Activated CD4-positive, alpha-beta memory T cell treated with anti-CD3 and anti-CD28 coated beads for 36 hours (primary cell): ENCODE measurements at regions not wholly inside any gene's neighbourhood (a gene's known extent, or its start where the extent isn't known, plus 50 kb on each side); places are given as distances from the start of the nearest gene placed in this dataset.

Experiments used
- CTCF ChIA-PET: fragments of 350-600 bp; sonication (Branson Sonifier 250); formaldehyde crosslinking; loops from one replicate; lab custom pipeline; 2021; ENCODE audit warnings: antibody characterized with exemption, inconsistent platforms; lab: Charles Lee
- POLR2A ChIA-PET: fragments of 350-600 bp; sonication (Branson Sonifier 250); formaldehyde crosslinking; loops from one replicate; lab custom pipeline; 2021; ENCODE audit warnings: antibody characterized with exemption; lab: Charles Lee
- DNase-seq: peaks from one replicate; pipeline ENCODE4 v3.0.0-alpha.2; 2020
- H3K27ac Mint-ChIP-seq: one replicate; pipeline ENCODE4 v1.8.0; 2021; ENCODE audit warnings: mixed read lengths
- H3K27me3 Mint-ChIP-seq: one replicate; pipeline ENCODE4 v1.8.0; 2021; ENCODE audit warnings: mixed read lengths
- H3K36me3 Mint-ChIP-seq: one replicate; pipeline ENCODE4 v1.8.0; 2021; ENCODE audit warnings: mixed read lengths
- H3K4me1 Mint-ChIP-seq: one replicate; pipeline ENCODE4 v1.8.0; 2021; ENCODE audit warnings: low read depth, mixed read lengths
- H3K4me3 Mint-ChIP-seq: one replicate; pipeline ENCODE4 v1.8.0; 2021; ENCODE audit warnings: mild to moderate bottlenecking, mixed read lengths
- H3K9me3 Mint-ChIP-seq: one replicate; pipeline ENCODE4 v1.8.0; 2021; ENCODE audit warnings: mixed read lengths
- intact Hi-C: fragments of 100-400 bp; cut with micrococcal nuclease; formaldehyde crosslinking; loops from one replicate; pipeline ENCODE4 v1.15.1; 2023

GRCh38 chr4:137129845-137130244 is 402.4 kb downstream of the PCDH18 start:
- ChIA-PET POLR2A (no interaction called here), CTCF (no interaction called here)
- DNase-seq: no peak
- no peaks in the 10 kb centered on the region for H3K9me3 Mint-ChIP-seq
- no peak overlapping the region for H3K27ac Mint-ChIP-seq
- H3K4me3 Mint-ChIP-seq: no peak overlapping the region
- H3K4me1 Mint-ChIP-seq: no peaks in the 10 kb centered on the region
- intact Hi-C loops: no loop called here
- no peaks in the 10 kb centered on the region for H3K27me3 Mint-ChIP-seq
- no peaks in the 10 kb centered on the region for H3K36me3 Mint-ChIP-seq

DNA sequence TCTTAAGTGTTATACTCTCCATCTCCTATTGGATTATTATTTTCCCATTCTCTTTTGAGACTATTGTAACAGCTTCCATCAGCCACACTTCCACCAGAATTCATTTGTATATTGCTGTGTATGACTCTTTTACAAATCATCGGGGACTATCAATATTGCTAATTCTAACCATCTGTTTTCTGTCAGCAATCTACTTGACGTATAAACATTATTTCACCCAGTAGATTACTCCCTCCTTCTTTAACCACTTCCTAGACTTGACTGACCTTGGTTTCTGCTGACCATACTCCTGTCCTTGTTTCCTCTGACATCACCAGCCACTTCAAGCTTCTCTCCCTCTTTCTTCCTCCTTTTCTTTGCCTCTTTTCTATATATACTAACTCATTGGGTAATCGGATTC is 402.9 kb downstream of the PCDH18 start:
- CTCF ChIA-PET: no interaction called here
- Mint-ChIP-seq H3K27ac (no peak overlapping the region), H3K4me1 (no peaks in the 10 kb centered on the region), H3K27me3 (no peaks in the 10 kb centered on the region), H3K36me3 (no peaks in the 10 kb centered on the region), H3K9me3 (no peaks in the 10 kb centered on the region), H3K4me3 (no peak overlapping the region)
- intact Hi-C loops: no loop called here
- no peak for DNase-seq
- POLR2A ChIA-PET: no interaction called here

DNA sequence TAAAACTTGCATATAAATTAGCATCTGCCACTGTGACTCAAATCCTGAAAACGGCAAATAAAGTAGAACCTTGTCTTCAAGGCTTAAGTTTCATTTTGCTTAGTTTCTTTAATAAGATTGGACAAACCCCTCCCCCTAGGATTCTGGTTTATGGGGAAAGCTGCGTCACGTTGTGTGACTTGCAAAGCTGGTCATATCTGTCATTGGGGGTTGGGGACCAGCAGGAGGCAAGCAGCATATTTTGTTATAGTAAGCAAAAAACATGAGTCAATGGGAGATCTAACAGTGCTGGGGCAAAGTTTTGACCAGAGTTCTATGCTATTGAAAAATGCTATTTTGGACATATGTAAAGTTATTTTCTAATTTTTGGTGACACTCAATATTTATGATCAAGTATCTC is 407.3 kb downstream of the PCDH18 start:
- POLR2A ChIA-PET: no interaction called here
- CTCF ChIA-PET: no interaction called here
- intact Hi-C loops: no loop called here

DNA sequence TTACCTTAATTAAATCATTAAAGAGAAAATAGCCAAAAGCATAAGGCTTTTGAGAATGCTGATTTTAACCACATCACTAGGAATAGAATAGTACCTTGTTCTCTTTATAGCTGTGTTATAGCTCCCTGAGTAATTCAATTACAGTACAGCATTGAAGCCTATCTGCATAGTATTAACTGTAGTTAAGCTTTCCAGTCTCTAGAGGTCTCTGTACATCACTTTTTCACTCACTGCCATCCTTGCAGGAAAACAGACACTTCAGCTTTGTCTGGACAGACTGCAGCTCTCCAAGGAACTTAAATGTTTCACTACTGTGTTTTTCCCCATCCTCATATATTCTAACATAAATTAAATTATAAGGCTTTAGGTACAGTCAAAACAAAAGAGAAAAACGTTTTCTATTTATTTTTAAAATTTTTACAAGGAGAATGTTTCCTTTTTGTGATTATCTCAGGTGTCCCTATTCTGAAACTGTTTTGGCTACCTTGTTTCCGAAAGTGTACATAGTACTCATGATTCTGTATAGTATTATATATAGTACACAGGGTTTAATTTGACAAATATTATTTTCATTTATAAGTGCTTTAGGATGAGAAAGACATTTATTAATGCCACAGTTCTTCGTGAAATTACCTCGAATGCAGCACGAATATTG is 407.9 kb downstream of the PCDH18 start:
- H3K27ac Mint-ChIP-seq: no peak overlapping the region
- CTCF ChIA-PET: no interaction called here
- no peaks in the 10 kb centered on the region for H3K27me3 Mint-ChIP-seq
- POLR2A ChIA-PET: no interaction called here
- H3K9me3 Mint-ChIP-seq: peaks cover 2% of the 10 kb centered on the region
- H3K36me3 Mint-ChIP-seq: no peaks in the 10 kb centered on the region
- H3K4me1 Mint-ChIP-seq: no peaks in the 10 kb centered on the region
- H3K4me3 Mint-ChIP-seq: no peak overlapping the region
- DNase-seq: no peak
- intact Hi-C loops: no loop called here

More for the DNA sequence above, 407.3 kb downstream of the PCDH18 start:
- Mint-ChIP-seq H3K27ac (no peak overlapping the region), H3K4me1 (no peaks in the 10 kb centered on the region), H3K4me3 (no peak overlapping the region), H3K36me3 (no peaks in the 10 kb centered on the region), H3K9me3 (no peaks in the 10 kb centered on the region), H3K27me3 (no peaks in the 10 kb centered on the region)
- no peak for DNase-seq

- no peaks in the 10 kb centered on the region for H3K4me1 Mint-ChIP-seq
- peaks cover 4% of the 10 kb centered on the region for H3K9me3 Mint-ChIP-seq
- POLR2A ChIA-PET: no interaction called here
- H3K36me3 Mint-ChIP-seq: no peaks in the 10 kb centered on the region
- CTCF ChIA-PET: no interaction called here
- H3K27me3 Mint-ChIP-seq: no peaks in the 10 kb centered on the region
- no peak for DNase-seq
- no peak overlapping the region for H3K4me3 Mint-ChIP-seq
- no peak overlapping the region for H3K27ac Mint-ChIP-seq
- intact Hi-C loops: no loop called here
Observed at GRCh38 chr4:137122876-137123275, 409.4 kb downstream of the PCDH18 start.

- peaks cover 14% of the 10 kb centered on the region for H3K9me3 Mint-ChIP-seq
- ChIA-PET POLR2A (no interaction called here), CTCF (no interaction called here)
- H3K4me1 Mint-ChIP-seq: no peaks in the 10 kb centered on the region
- no peaks in the 10 kb centered on the region for H3K27me3 Mint-ChIP-seq
- H3K36me3 Mint-ChIP-seq: no peaks in the 10 kb centered on the region
- no peak for DNase-seq
- H3K4me3 Mint-ChIP-seq: no peak overlapping the region
- intact Hi-C loops: no loop called here
- H3K27ac Mint-ChIP-seq: no peak overlapping the region
Observed at GRCh38 chr4:137116144-137116543, 416.1 kb downstream of the PCDH18 start.

DNA sequence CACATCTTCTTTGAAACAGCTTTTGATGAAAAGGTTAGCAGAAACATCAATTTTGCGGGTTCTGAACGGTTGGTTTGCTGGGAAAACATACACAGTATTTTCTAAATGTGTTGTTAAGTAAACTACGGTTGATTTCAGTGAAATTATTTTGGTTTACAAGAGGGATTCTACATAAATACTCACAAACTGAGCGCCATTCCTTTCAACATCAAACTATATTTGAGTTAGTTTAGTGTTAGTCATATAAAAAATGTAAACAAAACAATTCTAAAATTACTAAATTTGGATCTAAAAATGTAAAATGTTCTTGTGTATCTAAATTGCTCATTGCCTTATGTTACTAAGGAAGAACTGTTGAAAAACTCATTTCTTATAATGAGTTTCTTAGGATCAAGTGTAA is 425.6 kb downstream of the PCDH18 start:
- ChIA-PET CTCF (no interaction called here), POLR2A (no interaction called here)
- no peaks in the 10 kb centered on the region for H3K27me3 Mint-ChIP-seq
- no peaks in the 10 kb centered on the region for H3K36me3 Mint-ChIP-seq
- H3K4me1 Mint-ChIP-seq: no peaks in the 10 kb centered on the region
- no peak for DNase-seq
- H3K9me3 Mint-ChIP-seq: no peaks in the 10 kb centered on the region
- no peak overlapping the region for H3K27ac Mint-ChIP-seq
- no peak overlapping the region for H3K4me3 Mint-ChIP-seq
- intact Hi-C loops: no loop called here

GRCh38 chr4:137106287-137106686 is 426.0 kb downstream of the PCDH18 start:
- H3K9me3 Mint-ChIP-seq: no peaks in the 10 kb centered on the region
- DNase-seq: no peak
- H3K4me3 Mint-ChIP-seq: no peak overlapping the region
- intact Hi-C loops: no loop called here
- ChIA-PET POLR2A (no interaction called here), CTCF (no interaction called here)
- no peaks in the 10 kb centered on the region for H3K36me3 Mint-ChIP-seq
- no peak overlapping the region for H3K27ac Mint-ChIP-seq
- H3K4me1 Mint-ChIP-seq: no peaks in the 10 kb centered on the region
- no peaks in the 10 kb centered on the region for H3K27me3 Mint-ChIP-seq

- DNase-seq: no peak
- no peaks in the 10 kb centered on the region for H3K27me3 Mint-ChIP-seq
- no peaks in the 10 kb centered on the region for H3K36me3 Mint-ChIP-seq
- H3K9me3 Mint-ChIP-seq: peaks cover 6% of the 10 kb centered on the region
- CTCF ChIA-PET: no interaction called here
- intact Hi-C loops: no loop called here
- H3K4me1 Mint-ChIP-seq: no peaks in the 10 kb centered on the region
- no peak overlapping the region for H3K4me3 Mint-ChIP-seq
- POLR2A ChIA-PET: no interaction called here
- H3K27ac Mint-ChIP-seq: no peak overlapping the region
Observed at GRCh38 chr4:137090951-137091350, 441.3 kb downstream of the PCDH18 start.

- CTCF ChIA-PET: no interaction called here
Observed at GRCh38 chr4:137083571-137084135, 448.6 kb downstream of the PCDH18 start.

GRCh38 chr4:137082061-137082460 is 450.2 kb downstream of the PCDH18 start:
- no peaks in the 10 kb centered on the region for H3K27me3 Mint-ChIP-seq
- H3K36me3 Mint-ChIP-seq: no peaks in the 10 kb centered on the region
- H3K27ac Mint-ChIP-seq: no peak overlapping the region
- ChIA-PET POLR2A (no interaction called here), CTCF (no interaction called here)
- intact Hi-C loops: no loop called here
- peaks cover 13% of the 10 kb centered on the region for H3K9me3 Mint-ChIP-seq
- DNase-seq: no peak
- H3K4me1 Mint-ChIP-seq: no peaks in the 10 kb centered on the region
- H3K4me3 Mint-ChIP-seq: no peak overlapping the region

More at GRCh38 chr4:137083571-137084135, 448.6 kb downstream of the PCDH18 start:
- intact Hi-C loops: no loop called here
- H3K27me3 Mint-ChIP-seq: no peaks in the 10 kb centered on the region
- DNase-seq: no peak
- H3K27ac Mint-ChIP-seq: no peak overlapping the region
- H3K9me3 Mint-ChIP-seq: peaks cover 13% of the 10 kb centered on the region
- no peak overlapping the region for H3K4me3 Mint-ChIP-seq
- POLR2A ChIA-PET: no interaction called here
- H3K4me1 Mint-ChIP-seq: no peaks in the 10 kb centered on the region
- H3K36me3 Mint-ChIP-seq: no peaks in the 10 kb centered on the region

- H3K9me3 Mint-ChIP-seq: peaks cover 10% of the 10 kb centered on the region
- ChIA-PET CTCF (no interaction called here), POLR2A (no interaction called here)
Observed at GRCh38 chr4:137076908-137077307, 455.4 kb downstream of the PCDH18 start.

DNA sequence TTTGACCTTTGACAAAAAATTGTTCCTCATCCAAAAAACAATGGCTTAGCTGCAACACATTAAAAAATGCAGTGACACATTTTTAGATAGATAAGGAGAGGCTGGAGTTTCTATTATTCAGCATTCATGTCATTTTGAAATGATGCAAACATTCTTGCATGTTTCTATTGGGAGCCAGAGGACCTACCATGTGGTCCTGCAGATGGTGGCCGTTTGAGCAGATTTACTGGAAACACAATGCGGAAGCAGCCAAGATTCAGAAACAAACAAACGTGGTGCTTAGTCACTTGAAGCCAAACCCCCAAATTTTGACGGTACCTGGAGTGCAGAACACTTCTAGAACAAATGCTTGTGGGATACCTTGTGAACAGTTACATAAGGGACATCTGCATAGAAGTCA is 456.7 kb downstream of the PCDH18 start:
- intact Hi-C loops: no loop called here
- Mint-ChIP-seq H3K4me3 (no peak overlapping the region), H3K27me3 (no peaks in the 10 kb centered on the region), H3K4me1 (no peaks in the 10 kb centered on the region), H3K36me3 (no peaks in the 10 kb centered on the region), H3K9me3 (peaks cover 10% of the 10 kb centered on the region), H3K27ac (no peak overlapping the region)
- no peak for DNase-seq
- POLR2A ChIA-PET: no interaction called here
- CTCF ChIA-PET: no interaction called here

More at GRCh38 chr4:137076908-137077307, 455.4 kb downstream of the PCDH18 start:
- no peak overlapping the region for H3K27ac Mint-ChIP-seq
- intact Hi-C loops: no loop called here
- no peaks in the 10 kb centered on the region for H3K36me3 Mint-ChIP-seq
- no peaks in the 10 kb centered on the region for H3K4me1 Mint-ChIP-seq
- DNase-seq: no peak
- H3K27me3 Mint-ChIP-seq: no peaks in the 10 kb centered on the region
- no peak overlapping the region for H3K4me3 Mint-ChIP-seq
